ENCODE measurements at regions not wholly inside any gene's neighbourhood (a gene's known extent, or its start where the extent isn't known, plus 50 kb on each side); places are given as distances from the start of the nearest gene placed in this dataset.

- no peak for TF ChIP-seq EZH2 (IDR thresholded peaks at IDR 0.05)
- no peak for TF ChIP-seq ATF3 (IDR thresholded peaks at IDR 0.05)
- TF ChIP-seq POLR2A (IDR thresholded peaks at IDR 0.05; ENCODE audit: borderline replicate concordance, extremely low read depth, insufficient read depth, insufficient read length), result no peak
- TF ChIP-seq, protein P1, sequence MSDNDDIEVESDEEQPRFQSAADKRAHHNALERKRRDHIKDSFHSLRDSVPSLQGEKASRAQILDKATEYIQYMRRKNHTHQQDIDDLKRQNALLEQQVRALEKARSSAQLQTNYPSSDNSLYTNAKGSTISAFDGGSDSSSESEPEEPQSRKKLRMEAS (IDR thresholded peaks at IDR 0.05), result no peak
- no peak for TF ChIP-seq FOSL1 (IDR thresholded peaks at IDR 0.05; ENCODE audit: low read depth)
- no peak for TF ChIP-seq TCF7L2 (IDR thresholded peaks at IDR 0.05; ENCODE audit: borderline replicate concordance, extremely low read depth, insufficient read depth, insufficient read length)
- no peak for TF ChIP-seq ZFX (IDR thresholded peaks at IDR 0.05)
- TF ChIP-seq EZH2phosphoT487 (IDR thresholded peaks at IDR 0.05; ENCODE audit: borderline replicate concordance), result no peak
- TF ChIP-seq JUND (IDR thresholded peaks at IDR 0.05), result no peak
These were observed 1414.2 kb downstream of the EFNB2 start (continued) for GRCh38 chr13:105121221-105121620.

GRCh38 chr13:105118426-105118985 lies 1417.0 kb downstream of the EFNB2 start:
- DNase-seq (ENCODE audit: low read depth, low spot score) (no peak), ATAC-seq (no peak)
- H3K4me2 ChIP-seq (ENCODE audit: low read length), result no peak overlapping the region
- H3K79me2 ChIP-seq (ENCODE audit: insufficient read depth, low read length), result no peaks in the 10 kb centered on the region
- ChIA-PET POLR2A (no interaction called here), RAD21 (ENCODE audit: low non-redundant PET in 1 of 2, low total read pairs in 2 of 2, uncharacterized antibody in 2 of 2, unreplicated experiment in 2 of 2) (no interaction called here), CTCF (no interaction called here)
- no peak overlapping the region for H3K9ac ChIP-seq (ENCODE audit: low read length)
- H3K27ac ChIP-seq (ENCODE audit: low read depth, low read length), result no peak overlapping the region
- no peaks in the 10 kb centered on the region for H3K27me3 ChIP-seq (ENCODE audit: insufficient read depth, low read length)
- H4K20me1 ChIP-seq (ENCODE audit: insufficient read depth), result no peaks in the 10 kb centered on the region
- H3K9me2 ChIP-seq (ENCODE audit: insufficient read depth), result no peaks in the 10 kb centered on the region
- no peak overlapping the region for H2AFZ ChIP-seq (ENCODE audit: low read depth, low read length, poor library complexity, severe bottlenecking)
- intact Hi-C loops (cut with micrococcal nuclease), result no loop called here
- no peak overlapping the region for H3K4me3 ChIP-seq (replicated peaks in 1 of 2; ENCODE audit: low read depth in 1 of 2, low read length in 2 of 2)
- BruUV-seq (replicated peaks), result no TSS peak
- H3K36me3 ChIP-seq (ENCODE audit: control insufficient read depth in 1 of 2, insufficient read depth in 2 of 2, low read length in 2 of 2), result no peaks in the 10 kb centered on the region
- no peaks in the 10 kb centered on the region for H3K4me1 ChIP-seq (ENCODE audit: control insufficient read depth in 1 of 2, insufficient read depth in 2 of 2, low read length in 2 of 2)
- TF ChIP-seq FOSL1 (IDR thresholded peaks at IDR 0.05; ENCODE audit: low read depth), result no peak
- no peak for TF ChIP-seq CBX3 (IDR thresholded peaks at IDR 0.05; ENCODE audit: low read depth)
- no peak for TF ChIP-seq POLR2A (IDR thresholded peaks at IDR 0.05; ENCODE audit: borderline replicate concordance, extremely low read depth, insufficient read depth, insufficient read length)
- no peak for TF ChIP-seq CEBPB (IDR thresholded peaks at IDR 0.05; ENCODE audit: low read depth)
- TF ChIP-seq EZH2phosphoT487 (IDR thresholded peaks at IDR 0.05; ENCODE audit: borderline replicate concordance), result no peak
- TF ChIP-seq ZNF274 (IDR thresholded peaks at IDR 0.05; ENCODE audit: low read depth, low read length), result no peak
- TF ChIP-seq ELF1 (IDR thresholded peaks at IDR 0.05; ENCODE audit: borderline replicate concordance, low read depth), result no peak
- no peak for TF ChIP-seq POLR2AphosphoS5 (IDR thresholded peaks at IDR 0.05; ENCODE audit: low read depth, low read length)
- TF ChIP-seq YY1 (IDR thresholded peaks at IDR 0.05; ENCODE audit: extremely low read depth, insufficient replicate concordance, low read depth, low read length), result no peak
- no peak for TF ChIP-seq ZFX (IDR thresholded peaks at IDR 0.05)
- TF ChIP-seq TCF7L2 (IDR thresholded peaks at IDR 0.05; ENCODE audit: borderline replicate concordance, extremely low read depth, insufficient read depth, insufficient read length), result no peak
- no peak for TF ChIP-seq RAD21 (IDR thresholded peaks at IDR 0.05; ENCODE audit: low read depth)
- TF ChIP-seq EZH2 (IDR thresholded peaks at IDR 0.05), result no peak
- no peak for TF ChIP-seq ATF3 (IDR thresholded peaks at IDR 0.05)
- TF ChIP-seq, protein P2, sequence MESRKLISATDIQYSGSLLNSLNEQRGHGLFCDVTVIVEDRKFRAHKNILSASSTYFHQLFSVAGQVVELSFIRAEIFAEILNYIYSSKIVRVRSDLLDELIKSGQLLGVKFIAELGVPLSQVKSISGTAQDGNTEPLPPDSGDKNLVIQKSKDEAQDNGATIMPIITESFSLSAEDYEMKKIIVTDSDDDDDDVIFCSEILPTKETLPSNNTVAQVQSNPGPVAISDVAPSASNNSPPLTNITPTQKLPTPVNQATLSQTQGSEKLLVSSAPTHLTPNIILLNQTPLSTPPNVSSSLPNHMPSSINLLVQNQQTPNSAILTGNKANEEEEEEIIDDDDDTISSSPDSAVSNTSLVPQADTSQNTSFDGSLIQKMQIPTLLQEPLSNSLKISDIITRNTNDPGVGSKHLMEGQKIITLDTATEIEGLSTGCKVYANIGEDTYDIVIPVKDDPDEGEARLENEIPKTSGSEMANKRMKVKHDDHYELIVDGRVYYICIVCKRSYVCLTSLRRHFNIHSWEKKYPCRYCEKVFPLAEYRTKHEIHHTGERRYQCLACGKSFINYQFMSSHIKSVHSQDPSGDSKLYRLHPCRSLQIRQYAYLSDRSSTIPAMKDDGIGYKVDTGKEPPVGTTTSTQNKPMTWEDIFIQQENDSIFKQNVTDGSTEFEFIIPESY (IDR thresholded peaks at IDR 0.05; ENCODE audit: extremely low read depth, insufficient replicate concordance, low read length), result no peak
- TF ChIP-seq SIN3A (IDR thresholded peaks at IDR 0.05; ENCODE audit: low read depth), result no peak
- TF ChIP-seq SP1 (IDR thresholded peaks at IDR 0.05; ENCODE audit: low read depth), result no peak
- TF ChIP-seq JUND (IDR thresholded peaks at IDR 0.05), result no peak
- TF ChIP-seq EGR1 (IDR thresholded peaks at IDR 0.05; ENCODE audit: low read depth), result no peak
- no peak for TF ChIP-seq CTCF (IDR thresholded peaks at IDR 0.05 in 2 of 3, conservative IDR thresholded peaks at IDR 0.05 in 1 of 3; ENCODE audit: borderline replicate concordance in 1 of 3, insufficient read depth in 1 of 3, low read depth in 2 of 3, low read length in 2 of 3)
- no peaks in the 10 kb centered on the region for H3K9me3 ChIP-seq (ENCODE audit: control insufficient read depth in 1 of 2, insufficient read depth in 1 of 2, low read depth in 1 of 2, low read length in 2 of 2)

Data from HCT116 (cell line).